CD14-positive monocyte (primary cell): ENCODE measurements at regions not wholly inside any gene's neighbourhood (a gene's known extent, or its start where the extent isn't known, plus 50 kb on each side); places are given as distances from the start of the nearest gene placed in this dataset.

ENCODE experiments used
- DNase-seq, 3 donors: peaks; one replicate each; pipeline ENCODE4 v3.0.0-alpha.2; 2011 to 2022
- H2AFZ ChIP-seq: 2 replicates; pipeline ENCODE4 v1.6.0; 2012; ENCODE audit warnings: mild to moderate bottlenecking, low read depth, low read length, inconsistent platforms; ENCODE audit not compliant: insufficient read depth, poor library complexity, severe bottlenecking
- H3K27ac ChIP-seq, 2 donors: 1 replicate in 1 of 2; 2 replicates in 1 of 2; pipeline ENCODE4 v1.5.1; 2012 to 2013; ENCODE audit warnings: low read length in 2 of 2, control low read depth in 1 of 2, inconsistent platforms in 1 of 2, low read depth in 1 of 2, mild to moderate bottlenecking in 1 of 2
- H3K27me3 ChIP-seq, 2 donors: one replicate each; pipeline versions ENCODE4 v1.6.0 to v1.6.1; 2011 to 2013; ENCODE audit warnings: low read length in 2 of 2; ENCODE audit not compliant: control insufficient read depth in 2 of 2, insufficient read depth in 2 of 2
- H3K36me3 ChIP-seq, 2 donors: replicated peaks in 1 of 2; 1 replicate in 1 of 2; 2 replicates in 1 of 2; pipeline versions ENCODE4 v1.5.1 to v1.6.1; 2012 to 2013; ENCODE audit warnings: low read length in 2 of 2, control low read depth in 1 of 2, inconsistent platforms in 1 of 2, mild to moderate bottlenecking in 1 of 2; ENCODE audit not compliant: insufficient read depth in 2 of 2, control insufficient read depth in 1 of 2
- H3K4me1 ChIP-seq, 2 donors: 1 replicate in 1 of 2; 2 replicates in 1 of 2; pipeline versions ENCODE4 v1.5.1 to v1.6.1; 2012 to 2013; ENCODE audit warnings: low read length in 2 of 2, control low read depth in 1 of 2, inconsistent platforms in 1 of 2, mild to moderate bottlenecking in 1 of 2, moderate library complexity in 1 of 2; ENCODE audit not compliant: insufficient read depth in 2 of 2, control insufficient read depth in 1 of 2
- H3K4me2 ChIP-seq: replicated peaks from 2 replicates; pipeline ENCODE3; 2012; ENCODE audit warnings: low read length, moderate library complexity, mild to moderate bottlenecking; ENCODE audit not compliant: poor library complexity, severe bottlenecking; ENCODE audit errors: extremely low read depth
- H3K4me3 ChIP-seq, 3 experiments: fragments of 200-600 bp in 1 of 3; sonication (generic) in 1 of 3; replicated peaks in 1 of 3; 1 replicate in 2 of 3; 2 replicates in 1 of 3; pipeline ENCODE4 v1.5.1; 2011 to 2013; ENCODE audit warnings: low read length in 3 of 3, mild to moderate bottlenecking in 3 of 3, control low read depth in 2 of 3, low read depth in 2 of 3, inconsistent platforms in 1 of 3, moderate library complexity in 1 of 3
- H3K79me2 ChIP-seq: 2 replicates; pipeline ENCODE4 v1.6.0; 2012; ENCODE audit warnings: mild to moderate bottlenecking, control low read depth, inconsistent platforms, low read length, moderate library complexity; ENCODE audit not compliant: insufficient read depth
- H3K9ac ChIP-seq: 2 replicates; pipeline ENCODE4 v1.6.0; 2017; ENCODE audit warnings: low read length, mild to moderate bottlenecking; ENCODE audit not compliant: insufficient read depth, poor library complexity, severe bottlenecking
- H3K9me3 ChIP-seq, 2 donors: replicated peaks in 1 of 2; 1 replicate in 1 of 2; 2 replicates in 1 of 2; pipeline versions ENCODE4 v1.5.1 to v1.6.1; 2012 to 2013; ENCODE audit warnings: low read length in 2 of 2, control low read depth in 1 of 2; ENCODE audit not compliant: control insufficient read depth in 1 of 2, insufficient read depth in 1 of 2
- H4K20me1 ChIP-seq: 2 replicates; pipeline ENCODE4 v1.6.0; 2012; ENCODE audit warnings: mild to moderate bottlenecking, low read length, control low read depth, moderate library complexity; ENCODE audit not compliant: insufficient read depth
- H3K27ac Mint-ChIP-seq, 7 donors: one replicate each; pipeline ENCODE4 v1.8.0; 2020; ENCODE audit warnings: mild to moderate bottlenecking in 7 of 7, mixed read lengths in 7 of 7, moderate library complexity in 6 of 7, inconsistent platforms in 2 of 7
- H3K27me3 Mint-ChIP-seq, 3 donors: one replicate each; pipeline ENCODE4 v1.8.0; 2021 to 2022; ENCODE audit warnings: low read depth in 3 of 3, mild to moderate bottlenecking in 3 of 3, mixed read lengths in 3 of 3, moderate library complexity in 3 of 3, inconsistent platforms in 1 of 3
- H3K36me3 Mint-ChIP-seq, 2 donors: one replicate each; pipeline ENCODE4 v1.8.0; 2020; ENCODE audit warnings: mixed read lengths in 2 of 2, inconsistent platforms in 1 of 2, mild to moderate bottlenecking in 1 of 2
- H3K4me1 Mint-ChIP-seq: one replicate; pipeline ENCODE4 v1.8.0; 2020; ENCODE audit warnings: mild to moderate bottlenecking, mixed read lengths
- H3K4me3 Mint-ChIP-seq, 2 donors: one replicate each; pipeline ENCODE4 v1.8.0; 2020; ENCODE audit warnings: mild to moderate bottlenecking in 2 of 2, mixed read lengths in 2 of 2, moderate library complexity in 1 of 2
- H3K9me3 Mint-ChIP-seq, 7 donors: one replicate each; pipeline ENCODE4 v1.8.0; 2020 to 2022; ENCODE audit warnings: mixed read lengths in 7 of 7, mild to moderate bottlenecking in 6 of 7, moderate library complexity in 6 of 7, inconsistent platforms in 2 of 7
- CTCF ChIP-seq: fragments of 200-600 bp; IDR thresholded peaks from one replicate; pipeline ENCODE4 v1.8.0; 2022; ENCODE audit warnings: antibody characterized with exemption, mild to moderate bottlenecking
- WGBS: methylation state at CpG from one replicate; pipeline ENCODE4 v1.1.5; 2013; ENCODE audit warnings: missing lambda C conversion rate; ENCODE audit not compliant: insufficient coverage; 5-methylcytosine and 5-hydroxymethylcytosine counted together
- intact Hi-C, 2 donors: fragments of 100-400 bp; cut with micrococcal nuclease; formaldehyde crosslinking; loops; one replicate each; pipeline versions ENCODE4 v1.15.0 to v1.15.1; 2023

DNA sequence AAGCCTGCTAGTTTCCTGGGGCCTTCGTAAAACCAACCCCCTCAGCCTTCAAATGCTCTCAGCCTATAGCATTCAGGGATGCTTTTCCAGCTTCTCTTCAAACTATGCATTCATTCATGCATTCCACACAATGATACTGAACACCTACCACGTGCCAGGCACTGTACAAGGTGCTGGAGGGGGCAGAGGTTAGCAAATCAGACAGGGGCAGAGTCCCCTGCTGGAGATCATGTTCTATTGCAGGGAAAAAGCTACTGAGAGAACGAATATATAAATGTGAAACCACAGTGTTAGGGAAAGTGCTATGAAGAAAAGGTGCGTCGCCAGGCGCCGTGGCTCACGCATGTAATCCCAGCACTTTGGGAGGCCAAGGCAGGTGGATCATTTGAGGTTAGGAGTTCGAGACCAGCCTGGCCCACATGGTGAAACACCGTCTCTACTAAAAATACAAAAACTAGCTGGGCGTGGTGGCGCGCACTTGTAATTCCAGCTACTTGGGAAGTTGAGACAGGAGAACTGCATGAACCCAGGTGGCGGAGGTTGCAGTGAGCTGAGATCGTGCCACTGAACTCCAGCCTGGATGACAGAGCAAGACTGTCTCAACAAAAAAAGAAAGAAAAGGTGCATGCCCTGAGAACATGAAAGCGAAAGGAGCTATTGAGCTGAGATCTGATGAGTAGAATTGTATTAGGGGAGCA, 64.6 kb upstream of the CALN1 start:
- WGBS: 91% methylated on average over 10 of the region's 16 CpGs
- Histone ChIP-seq H3K4me3 (no peak overlapping the region), H3K27ac (no peak overlapping the region), H3K36me3 (no peaks in the 10 kb centered on the region), H3K79me2 (no peaks in the 10 kb centered on the region), H3K4me1 (no peaks in the 10 kb centered on the region), H3K9me3 (no peaks in the 10 kb centered on the region), H2AFZ (no peak overlapping the region), H3K9ac (no peak overlapping the region), H3K4me2 (no peak overlapping the region), H3K27me3 (no peaks in the 10 kb centered on the region), H4K20me1 (no peaks in the 10 kb centered on the region)
- no peaks in the 10 kb centered on the region for H3K36me3 Mint-ChIP-seq
- peaks cover 1 to 5% (median 4%) of the 10 kb centered on the region in 3 donors for H3K27me3 Mint-ChIP-seq
- peak overlapping the region in 1 of 2 donors; percentile 29 for H3K4me3 Mint-ChIP-seq
- H3K4me1 Mint-ChIP-seq: no peaks in the 10 kb centered on the region
- no peak for DNase-seq
- intact Hi-C loops: no loop called here
- TF ChIP-seq CTCF: no peak
- H3K9me3 Mint-ChIP-seq: peaks cover 2 to 6% (median 4%) of the 10 kb centered on the region in 7 donors
- H3K27ac Mint-ChIP-seq: no peak overlapping the region

DNA sequence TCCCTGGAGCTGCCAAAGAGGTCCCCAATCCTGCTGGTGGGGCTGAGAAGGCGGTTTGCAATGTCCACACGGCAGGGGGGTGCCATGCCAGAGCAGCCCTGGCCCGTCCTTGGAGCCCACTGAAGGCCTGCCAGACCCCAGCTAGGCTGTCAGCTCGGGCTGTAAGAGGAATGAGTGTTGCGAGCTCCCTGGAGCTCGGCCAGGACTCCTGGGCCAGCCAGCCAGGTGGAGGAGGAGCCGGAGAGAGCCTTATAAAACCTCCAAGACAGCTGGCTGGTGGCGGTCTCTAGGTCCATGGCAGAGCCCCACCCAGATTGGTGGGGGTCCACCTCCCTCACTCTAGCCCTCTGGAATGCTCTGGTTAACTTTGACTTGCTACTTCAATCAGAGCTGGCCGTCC, 55.1 kb upstream of the CALN1 start:
- no peak for TF ChIP-seq CTCF
- Histone ChIP-seq H4K20me1 (no peaks in the 10 kb centered on the region), H3K4me2 (no peak overlapping the region), H3K4me1 (no peaks in the 10 kb centered on the region), H3K4me3 (no peak overlapping the region), H3K79me2 (no peaks in the 10 kb centered on the region), H3K36me3 (no peaks in the 10 kb centered on the region), H3K27ac (no peak overlapping the region), H2AFZ (no peak overlapping the region), H3K9ac (no peak overlapping the region), H3K9me3 (peaks cover 0 to 4% of the 10 kb centered on the region in 2 donors), H3K27me3 (no peaks in the 10 kb centered on the region)
- Mint-ChIP-seq H3K4me1 (no peaks in the 10 kb centered on the region), H3K27ac (no peak overlapping the region), H3K9me3 (peaks cover 2 to 13% (median 7%) of the 10 kb centered on the region in 7 donors), H3K4me3 (no peak overlapping the region), H3K36me3 (no peaks in the 10 kb centered on the region), H3K27me3 (peaks cover 0 to 3% (median 2%) of the 10 kb centered on the region in 3 donors)
- intact Hi-C loops: no loop called here
- no peak for DNase-seq
- WGBS: 85% methylated on average over 8 of the region's 9 CpGs
